ENCODE measurements at regions not wholly inside any gene's neighbourhood (a gene's known extent, or its start where the extent isn't known, plus 50 kb on each side); places are given as distances from the start of the nearest gene placed in this dataset.

DNA sequence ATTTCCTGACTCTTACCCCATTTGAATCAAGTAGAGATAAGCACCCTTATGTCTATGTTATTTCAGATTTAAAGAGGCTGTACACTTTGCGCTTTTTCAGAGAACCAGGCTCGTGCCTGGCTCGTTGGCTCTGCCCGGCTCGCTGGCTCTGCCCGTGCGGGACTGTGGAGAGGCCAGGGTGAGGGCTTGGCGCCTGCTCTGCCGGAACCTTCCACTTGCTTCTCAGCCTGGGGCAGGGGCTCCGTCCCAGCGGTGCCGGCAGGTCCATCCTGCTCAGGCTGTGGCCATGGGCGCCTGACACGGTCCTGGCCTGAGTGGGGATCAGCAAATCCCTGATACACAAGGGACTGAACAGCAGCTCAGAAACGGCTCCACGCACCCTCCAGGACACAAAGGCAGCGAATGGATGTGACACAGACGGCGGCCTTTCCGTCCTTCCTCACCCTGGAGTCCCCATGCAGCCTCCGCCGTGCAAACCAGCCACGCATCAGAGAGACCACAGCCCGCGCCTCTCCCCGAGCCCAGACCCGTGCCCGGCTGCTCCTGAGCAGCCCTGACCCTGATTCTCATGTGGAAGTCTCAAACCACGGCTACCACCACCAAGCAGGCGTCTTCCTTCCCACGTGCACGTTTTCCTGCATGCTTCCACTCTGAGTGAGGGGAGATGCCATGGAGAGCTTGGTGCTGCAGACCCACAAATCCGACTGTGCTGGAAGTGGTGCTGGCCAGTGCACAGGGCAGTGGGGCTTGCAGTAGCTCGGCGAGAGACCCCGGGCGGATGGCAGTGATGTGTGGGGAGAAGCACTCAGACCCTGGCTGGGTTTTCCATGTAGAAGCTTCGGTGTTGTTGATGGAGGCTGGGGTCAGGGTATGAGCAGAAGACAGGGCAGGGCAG is 233.9 kb downstream of the ERMARD start (continued):
- no peak for TF ChIP-seq CTCF (IDR thresholded peaks at IDR 0.05)
- no peak for TF ChIP-seq TCF12 (IDR thresholded peaks at IDR 0.05)
- TF ChIP-seq IRF3 (IDR thresholded peaks at IDR 0.05; ENCODE audit: low read depth, low read length), result no peak
- TF ChIP-seq ELF1 (IDR thresholded peaks at IDR 0.05), result no peak
- no peak for TF ChIP-seq GABPA (IDR thresholded peaks at IDR 0.05; ENCODE audit: low read depth)
- TF ChIP-seq SMC3 (IDR thresholded peaks at IDR 0.05; ENCODE audit: low read depth, low read length), result no peak
- TF ChIP-seq MXI1 (IDR thresholded peaks at IDR 0.05; ENCODE audit: low read depth, low read length), result no peak
- TF ChIP-seq, protein P1, sequence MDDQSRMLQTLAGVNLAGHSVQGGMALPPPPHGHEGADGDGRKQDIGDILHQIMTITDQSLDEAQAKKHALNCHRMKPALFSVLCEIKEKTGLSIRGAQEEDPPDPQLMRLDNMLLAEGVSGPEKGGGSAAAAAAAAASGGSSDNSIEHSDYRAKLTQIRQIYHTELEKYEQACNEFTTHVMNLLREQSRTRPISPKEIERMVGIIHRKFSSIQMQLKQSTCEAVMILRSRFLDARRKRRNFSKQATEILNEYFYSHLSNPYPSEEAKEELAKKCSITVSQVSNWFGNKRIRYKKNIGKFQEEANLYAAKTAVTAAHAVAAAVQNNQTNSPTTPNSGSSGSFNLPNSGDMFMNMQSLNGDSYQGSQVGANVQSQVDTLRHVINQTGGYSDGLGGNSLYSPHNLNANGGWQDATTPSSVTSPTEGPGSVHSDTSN (IDR thresholded peaks at IDR 0.05), result no peak
- no peak for TF ChIP-seq MAX (IDR thresholded peaks at IDR 0.05; ENCODE audit: low read depth)
- no peak for TF ChIP-seq EZH2phosphoT487 (IDR thresholded peaks at IDR 0.05; ENCODE audit: borderline replicate concordance, low read depth)
- no peak for TF ChIP-seq MEF2A (IDR thresholded peaks at IDR 0.05; ENCODE audit: borderline replicate concordance, low read depth)
- no peak for TF ChIP-seq JUND (IDR thresholded peaks at IDR 0.05)

DNA sequence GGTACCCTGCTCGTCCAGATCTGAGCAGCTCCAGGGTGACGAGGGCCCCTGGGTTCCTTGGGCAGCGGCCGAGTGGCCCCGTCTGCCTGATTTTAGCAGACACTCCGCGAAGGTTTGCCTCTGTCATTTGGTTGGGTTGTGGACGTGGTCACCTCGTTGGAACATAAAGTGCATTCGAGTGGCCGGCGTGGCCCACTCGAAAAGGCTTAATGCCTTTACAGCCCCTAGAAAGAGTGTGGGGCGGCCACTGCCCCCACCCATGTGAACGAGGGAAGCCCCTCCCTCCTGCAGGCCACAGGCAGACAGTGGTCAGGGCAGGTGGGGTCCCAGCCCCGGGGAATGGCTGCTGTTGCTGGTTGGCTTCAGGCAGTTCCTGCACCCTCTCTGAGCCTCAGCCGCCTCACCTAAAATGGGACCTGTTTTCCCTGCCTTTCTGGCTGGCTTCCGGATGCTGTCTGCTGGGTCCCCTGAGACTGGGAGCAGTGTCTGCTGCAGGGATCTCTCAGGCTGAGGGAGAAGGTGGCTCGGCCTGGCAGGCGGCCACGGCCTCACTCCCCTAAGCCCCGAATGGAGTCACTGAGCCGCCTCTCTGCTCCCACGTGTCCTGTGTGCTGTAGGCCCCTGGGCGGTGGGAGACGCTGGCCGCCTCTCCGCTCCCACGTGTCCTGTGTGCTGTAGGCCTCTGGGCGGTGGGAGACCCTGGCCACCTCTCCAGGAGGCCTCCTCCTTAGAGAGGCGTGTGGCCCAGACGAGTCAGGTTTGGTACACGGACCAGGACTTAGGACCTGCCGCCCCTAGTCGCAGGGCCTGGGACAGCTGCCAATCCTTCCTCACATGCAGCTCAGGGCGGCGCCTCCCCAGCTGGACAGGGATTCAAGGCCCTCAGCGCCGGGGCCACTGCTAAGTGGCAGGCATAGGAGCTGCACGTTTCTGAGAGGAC is 233.0 kb downstream of the ERMARD start:
- no peak overlapping the region for H3K4me2 ChIP-seq
- H3K79me2 ChIP-seq (ENCODE audit: insufficient read depth), result no peaks in the 10 kb centered on the region
- no peaks in the 10 kb centered on the region for H4K20me1 ChIP-seq (ENCODE audit: insufficient read depth)
- H3K27me3 ChIP-seq (ENCODE audit: insufficient read depth), result no peaks in the 10 kb centered on the region
- TF ChIP-seq RFX5 (IDR thresholded peaks at IDR 0.05; ENCODE audit: low read length) (no peak), YY1 (IDR thresholded peaks at IDR 0.05; ENCODE audit: low read depth) (no peak), RXRA (IDR thresholded peaks at IDR 0.05; ENCODE audit: borderline replicate concordance, low read depth) (no peak), POLR2AphosphoS5 (IDR thresholded peaks at IDR 0.05; ENCODE audit: low read depth, low read length) (no peak), GABPA (IDR thresholded peaks at IDR 0.05; ENCODE audit: low read depth) (no peak), SMC3 (IDR thresholded peaks at IDR 0.05; ENCODE audit: low read depth, low read length) (no peak), GATA2 (CRISPR knock-in tag; IDR thresholded peaks at IDR 0.05) (no peak), CHD2 (IDR thresholded peaks at IDR 0.05; ENCODE audit: low read length, partially characterized antibody) (no peak)
- TF ChIP-seq, protein P2, sequence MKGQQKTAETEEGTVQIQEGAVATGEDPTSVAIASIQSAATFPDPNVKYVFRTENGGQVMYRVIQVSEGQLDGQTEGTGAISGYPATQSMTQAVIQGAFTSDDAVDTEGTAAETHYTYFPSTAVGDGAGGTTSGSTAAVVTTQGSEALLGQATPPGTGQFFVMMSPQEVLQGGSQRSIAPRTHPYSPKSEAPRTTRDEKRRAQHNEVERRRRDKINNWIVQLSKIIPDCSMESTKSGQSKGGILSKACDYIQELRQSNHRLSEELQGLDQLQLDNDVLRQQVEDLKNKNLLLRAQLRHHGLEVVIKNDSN (IDR thresholded peaks at IDR 0.05; ENCODE audit: borderline replicate concordance, low read depth), result no peak
- no peak overlapping the region for H2AFZ ChIP-seq (ENCODE audit: low read depth)
- POLR2A ChIA-PET, result no interaction called here
- no peaks in the 10 kb centered on the region for H3K36me3 ChIP-seq (replicated peaks in 1 of 2; ENCODE audit: control insufficient read depth in 1 of 2, insufficient read depth in 2 of 2, low read length in 1 of 2)
- 55% methylated on average over 13 of the region's 40 CpGs for WGBS (ENCODE audit: low lambda C conversion rate)
- no peaks in the 10 kb centered on the region; a peak in 1 of 4 replicates for H3K4me1 ChIP-seq (ENCODE audit: control insufficient read depth in 1 of 2, insufficient read depth in 2 of 2, low read depth in 1 of 2, low read length in 1 of 2)
- H3K27ac ChIP-seq (ENCODE audit: low read depth in 2 of 2, low read length in 1 of 2), result no peak overlapping the region
- H3K9ac ChIP-seq, result no peak overlapping the region
- no peak for DNase-seq
- CTCF ChIA-PET, result interaction anchor here (1.2 to 1.5 kb wide), 2 partner anchors 34 to 195 kb away, joined by 3 read pairs; no protein-coding TSS in a partner anchor
- H3K9me2 ChIP-seq, result no peaks in the 10 kb centered on the region
- no peak overlapping the region for H3K4me3 ChIP-seq (ENCODE audit: low read depth in 2 of 2, low read length in 1 of 2)
- no peaks in the 10 kb centered on the region for H3K9me3 ChIP-seq
- H3F3A ChIP-seq (replicated peaks; ENCODE audit: insufficient read depth), result no peaks in the 10 kb centered on the region

All from SK-N-SH (cell line).